ES-I3 (cell line): ENCODE measurements at regions not wholly inside any gene's neighbourhood (a gene's known extent, or its start where the extent isn't known, plus 50 kb on each side); places are given as distances from the start of the nearest gene placed in this dataset.

Experiments used
- H3K36me3 ChIP-seq: 2 replicates; pipeline ENCODE4 v1.6.1; 2013; ENCODE audit warnings: mild to moderate bottlenecking, low read length, control low read depth, moderate library complexity; ENCODE audit not compliant: insufficient read depth
- H3K4me1 ChIP-seq: 2 replicates; pipeline ENCODE4 v1.6.1; 2013; ENCODE audit warnings: mild to moderate bottlenecking, control low read depth, low read length; ENCODE audit not compliant: insufficient read depth
- H3K9ac ChIP-seq: 2 replicates; pipeline ENCODE4 v1.6.1; 2013; ENCODE audit warnings: low read depth, mild to moderate bottlenecking, low read length, moderate library complexity
- H3K9me3 ChIP-seq: 2 replicates; pipeline ENCODE4 v1.6.1; 2013; ENCODE audit warnings: mild to moderate bottlenecking, low read length, moderate library complexity; ENCODE audit not compliant: control insufficient read depth, insufficient read depth

- Histone ChIP-seq H3K4me1 (no peaks in the 10 kb centered on the region), H3K9ac (no peak overlapping the region), H3K36me3 (no peaks in the 10 kb centered on the region), H3K9me3 (no peaks in the 10 kb centered on the region)
These were observed 140.2 kb downstream of the TNFSF13B start for GRCh38 chr13:108409730-108410129.

GRCh38 chr13:108419768-108420167, 150.2 kb downstream of the TNFSF13B start:
- H3K4me1 ChIP-seq = no peaks in the 10 kb centered on the region
- H3K9me3 ChIP-seq = no peaks in the 10 kb centered on the region
- H3K36me3 ChIP-seq = no peaks in the 10 kb centered on the region
- no peak overlapping the region for H3K9ac ChIP-seq

- Histone ChIP-seq H3K9me3 (no peaks in the 10 kb centered on the region), H3K9ac (no peak overlapping the region), H3K4me1 (no peaks in the 10 kb centered on the region), H3K36me3 (no peaks in the 10 kb centered on the region)
These were observed 155.5 kb downstream of the TNFSF13B start for GRCh38 chr13:108425056-108425455.

- Histone ChIP-seq H3K4me1 (no peaks in the 10 kb centered on the region), H3K9ac (no peak overlapping the region), H3K9me3 (no peaks in the 10 kb centered on the region), H3K36me3 (no peaks in the 10 kb centered on the region)
These were observed 157.4 kb downstream of the TNFSF13B start for GRCh38 chr13:108426893-108427292.

- H3K9ac ChIP-seq = no peak overlapping the region
- H3K9me3 ChIP-seq = no peaks in the 10 kb centered on the region
- H3K4me1 ChIP-seq = no peaks in the 10 kb centered on the region
- no peaks in the 10 kb centered on the region for H3K36me3 ChIP-seq
These were observed 157.8 kb downstream of the TNFSF13B start for GRCh38 chr13:108427355-108427754.

- Histone ChIP-seq H3K9ac (no peak overlapping the region), H3K9me3 (no peaks in the 10 kb centered on the region), H3K36me3 (no peaks in the 10 kb centered on the region), H3K4me1 (no peaks in the 10 kb centered on the region)
These were observed 159.2 kb downstream of the TNFSF13B start for GRCh38 chr13:108428691-108429090.

- H3K36me3 ChIP-seq = no peaks in the 10 kb centered on the region
- H3K9ac ChIP-seq = no peak overlapping the region
- H3K9me3 ChIP-seq = no peaks in the 10 kb centered on the region
- no peaks in the 10 kb centered on the region for H3K4me1 ChIP-seq
These were observed 164.6 kb downstream of the TNFSF13B start for GRCh38 chr13:108433976-108434755.

GRCh38 chr13:108435393-108436149, 166.1 kb downstream of the TNFSF13B start:
- no peaks in the 10 kb centered on the region for H3K9me3 ChIP-seq
- H3K9ac ChIP-seq = no peak overlapping the region
- H3K4me1 ChIP-seq = no peaks in the 10 kb centered on the region
- H3K36me3 ChIP-seq = no peaks in the 10 kb centered on the region

GRCh38 chr13:108437496-108437895, 168.0 kb downstream of the TNFSF13B start:
- Histone ChIP-seq H3K9me3 (no peaks in the 10 kb centered on the region), H3K4me1 (no peaks in the 10 kb centered on the region), H3K9ac (no peak overlapping the region)

GRCh38 chr13:108439556-108439955, 170.0 kb downstream of the TNFSF13B start:
- Histone ChIP-seq H3K9ac (no peak overlapping the region), H3K9me3 (no peaks in the 10 kb centered on the region), H3K36me3 (no peaks in the 10 kb centered on the region), H3K4me1 (no peaks in the 10 kb centered on the region)

More at GRCh38 chr13:108437496-108437895, 168.0 kb downstream of the TNFSF13B start:
- H3K36me3 ChIP-seq = no peaks in the 10 kb centered on the region

GRCh38 chr13:108444448-108444847, 174.9 kb downstream of the TNFSF13B start:
- H3K9ac ChIP-seq = no peak overlapping the region
- no peaks in the 10 kb centered on the region for H3K4me1 ChIP-seq
- H3K36me3 ChIP-seq = no peaks in the 10 kb centered on the region
- H3K9me3 ChIP-seq = no peaks in the 10 kb centered on the region

- no peaks in the 10 kb centered on the region for H3K4me1 ChIP-seq
- no peak overlapping the region for H3K9ac ChIP-seq
- no peaks in the 10 kb centered on the region for H3K36me3 ChIP-seq
These were observed 179.4 kb downstream of the TNFSF13B start for GRCh38 chr13:108448891-108449290.

GRCh38 chr13:108451121-108451520, 178.3 kb upstream of the MYO16 start:
- no peaks in the 10 kb centered on the region for H3K9me3 ChIP-seq

More at GRCh38 chr13:108448891-108449290, 179.4 kb downstream of the TNFSF13B start:
- no peaks in the 10 kb centered on the region for H3K9me3 ChIP-seq

GRCh38 chr13:108455320-108455719, 174.1 kb upstream of the MYO16 start:
- Histone ChIP-seq H3K4me1 (no peaks in the 10 kb centered on the region), H3K9ac (no peak overlapping the region), H3K9me3 (no peaks in the 10 kb centered on the region), H3K36me3 (no peaks in the 10 kb centered on the region)

More at GRCh38 chr13:108451121-108451520, 178.3 kb upstream of the MYO16 start:
- Histone ChIP-seq H3K36me3 (no peaks in the 10 kb centered on the region), H3K4me1 (no peaks in the 10 kb centered on the region), H3K9ac (no peak overlapping the region)

GRCh38 chr13:108460043-108460442, 169.4 kb upstream of the MYO16 start:
- no peak overlapping the region for H3K9ac ChIP-seq

More at GRCh38 chr13:108460043-108460442, 169.4 kb upstream of the MYO16 start:
- Histone ChIP-seq H3K9me3 (no peaks in the 10 kb centered on the region), H3K36me3 (no peaks in the 10 kb centered on the region), H3K4me1 (no peaks in the 10 kb centered on the region)
